ENCODE measurements at regions not wholly inside any gene's neighbourhood (a gene's known extent, or its start where the extent isn't known, plus 50 kb on each side); places are given as distances from the start of the nearest gene placed in this dataset.
A peak's percentile ranks its signal among the peaks of the same experiment; 100 is the strongest.

DNA sequence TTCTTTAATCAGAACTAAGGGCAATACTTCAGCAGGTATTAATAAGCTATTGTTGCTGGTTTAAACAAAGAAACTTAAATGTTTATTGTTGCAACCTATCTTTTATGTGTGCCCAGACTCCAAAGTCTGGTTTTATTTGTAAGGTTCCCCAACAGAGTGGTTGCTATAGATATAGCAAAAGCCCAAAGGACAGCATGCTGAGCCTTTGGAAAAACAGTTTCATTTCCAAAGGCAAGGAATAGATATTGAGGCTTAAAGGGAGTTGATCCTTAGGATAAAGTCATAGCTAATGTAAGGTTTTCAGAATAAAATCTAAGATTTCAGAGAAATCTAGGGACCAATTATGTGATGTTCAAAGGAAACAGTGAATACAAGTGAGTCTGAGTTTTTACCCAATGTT is 413.2 kb upstream of the SLC14A2 start:
- ATAC-seq (ENCODE audit: low FRiP score): no peak
- no peak for DNase-seq
- H3K27ac ChIP-seq (ENCODE audit: low read depth in 1 of 2, low read length in 2 of 2): no peak overlapping the region
- intact Hi-C loops (cut with DNase I): no loop called here
- H3K27me3 ChIP-seq (ENCODE audit: control insufficient read depth in 1 of 2, insufficient read depth in 2 of 2, low read length in 1 of 2): no peaks in the 10 kb centered on the region
- peaks cover 2% of the 10 kb centered on the region for H3K9me3 ChIP-seq (ENCODE audit: control insufficient read depth, low read length)
- H3K4me3 ChIP-seq (ENCODE audit: low read length in 2 of 2): no peak overlapping the region
- peaks cover 0 to 2% of the 10 kb centered on the region in 2 donors for H3K4me1 ChIP-seq (ENCODE audit: control insufficient read depth in 1 of 2, insufficient read depth in 2 of 2, low read length in 2 of 2)
- H3K36me3 ChIP-seq (ENCODE audit: control insufficient read depth in 1 of 2, insufficient read depth in 2 of 2, low read length in 1 of 2): no peaks in the 10 kb centered on the region

DNA sequence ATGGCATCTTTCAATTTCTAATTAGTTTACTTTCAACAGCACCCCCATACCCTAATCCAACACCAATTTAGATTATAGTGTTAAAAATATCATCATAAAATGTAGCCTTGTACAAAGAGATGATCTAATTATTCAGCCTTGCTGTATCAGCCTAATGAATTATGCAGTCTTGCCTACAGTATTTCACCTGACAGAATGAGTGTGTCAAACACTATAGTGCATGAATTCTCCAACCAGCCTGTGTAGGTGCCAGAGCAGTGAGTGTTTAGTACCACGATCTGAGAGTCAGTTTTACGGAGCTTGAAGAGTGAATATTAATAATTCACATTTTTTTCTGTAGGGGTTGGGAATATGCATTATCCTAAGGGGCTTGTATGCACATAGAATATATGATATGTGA is 411.6 kb upstream of the SLC14A2 start:
- Histone ChIP-seq H3K9me3 (ENCODE audit: control insufficient read depth, low read length) (peaks cover 2% of the 10 kb centered on the region), H3K36me3 (ENCODE audit: control insufficient read depth in 1 of 2, insufficient read depth in 2 of 2, low read length in 1 of 2) (no peaks in the 10 kb centered on the region), H3K4me3 (ENCODE audit: low read length in 2 of 2) (no peak overlapping the region), H3K27me3 (ENCODE audit: control insufficient read depth in 1 of 2, insufficient read depth in 2 of 2, low read length in 1 of 2) (no peaks in the 10 kb centered on the region), H3K27ac (ENCODE audit: low read depth in 1 of 2, low read length in 2 of 2) (no peak overlapping the region), H3K4me1 (ENCODE audit: control insufficient read depth in 1 of 2, insufficient read depth in 2 of 2, low read length in 2 of 2) (peaks cover 0 to 2% of the 10 kb centered on the region in 2 donors)
- no peak for DNase-seq
- intact Hi-C loops (cut with DNase I): no loop called here
- 87 to 90% methylated on average over 2 of the region's 2 CpGs for WGBS, 2 donors
- no peak for ATAC-seq (ENCODE audit: low FRiP score)

DNA sequence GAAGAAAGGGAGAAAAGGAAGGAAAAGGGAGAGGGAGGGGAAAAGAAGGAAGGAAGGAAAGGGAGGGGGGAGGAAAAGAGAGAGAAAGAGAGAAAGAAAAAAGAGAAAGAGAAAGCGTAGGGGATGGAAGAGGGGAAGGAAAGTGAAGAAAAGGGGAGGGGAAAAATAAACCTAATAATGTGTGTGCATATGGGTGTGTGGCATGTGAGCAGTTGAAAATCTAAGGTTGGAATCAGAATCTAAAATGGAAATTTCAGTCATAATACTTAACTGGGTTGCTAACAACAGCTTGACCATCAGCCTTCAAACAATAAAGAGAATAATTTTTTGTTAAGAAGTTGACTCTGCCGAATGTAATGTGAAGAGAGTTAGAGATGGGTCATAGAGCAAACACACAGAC is 407.9 kb upstream of the SLC14A2 start:
- DNase-seq: no peak
- H3K27me3 ChIP-seq (ENCODE audit: control insufficient read depth in 1 of 2, insufficient read depth in 2 of 2, low read length in 1 of 2): no peaks in the 10 kb centered on the region
- no peak overlapping the region for H3K4me3 ChIP-seq (ENCODE audit: low read length in 2 of 2)
- no peaks in the 10 kb centered on the region for H3K9me3 ChIP-seq (ENCODE audit: control insufficient read depth, low read length)
- no peak overlapping the region for H3K27ac ChIP-seq (ENCODE audit: low read depth in 1 of 2, low read length in 2 of 2)
- H3K4me1 ChIP-seq (ENCODE audit: control insufficient read depth in 1 of 2, insufficient read depth in 2 of 2, low read length in 2 of 2): peaks cover 0 to 2% of the 10 kb centered on the region in 2 donors
- 85 to 91% methylated on average over 2 of the region's 2 CpGs for WGBS, 2 donors
- no peak for ATAC-seq (ENCODE audit: low FRiP score)
- intact Hi-C loops (cut with DNase I): no loop called here
- no peaks in the 10 kb centered on the region for H3K36me3 ChIP-seq (ENCODE audit: control insufficient read depth in 1 of 2, insufficient read depth in 2 of 2, low read length in 1 of 2)

DNA sequence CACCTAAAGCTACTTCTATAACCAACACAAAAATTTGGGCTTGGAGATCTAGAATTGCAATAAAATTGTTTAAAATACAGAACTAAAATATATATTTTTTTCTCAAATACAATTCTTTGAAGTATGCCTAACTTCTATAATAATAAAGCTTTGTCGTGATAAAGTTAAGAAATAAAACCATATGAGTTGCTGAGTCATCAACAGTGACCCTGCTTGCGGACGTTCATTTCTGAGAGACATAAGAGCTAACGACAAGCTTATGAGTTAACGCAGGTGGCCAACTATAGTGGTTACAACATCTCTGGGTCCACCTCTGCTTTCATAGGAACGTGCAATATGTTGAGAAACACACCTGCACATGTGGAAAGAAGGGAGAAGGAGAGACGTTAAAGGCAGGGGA is 407.1 kb upstream of the SLC14A2 start:
- no peaks in the 10 kb centered on the region for H3K36me3 ChIP-seq (ENCODE audit: control insufficient read depth in 1 of 2, insufficient read depth in 2 of 2, low read length in 1 of 2)
- H3K4me1 ChIP-seq (ENCODE audit: control insufficient read depth in 1 of 2, insufficient read depth in 2 of 2, low read length in 2 of 2): no peaks in the 10 kb centered on the region
- ATAC-seq (ENCODE audit: low FRiP score) (no peak), DNase-seq (no peak)
- H3K27me3 ChIP-seq (ENCODE audit: control insufficient read depth in 1 of 2, insufficient read depth in 2 of 2, low read length in 1 of 2): no peaks in the 10 kb centered on the region
- H3K9me3 ChIP-seq (ENCODE audit: control insufficient read depth, low read length): no peaks in the 10 kb centered on the region
- no peak overlapping the region for H3K4me3 ChIP-seq (ENCODE audit: low read length in 2 of 2)
- WGBS, 2 donors: 83 to 84% methylated on average over 7 of the region's 7 CpGs
- intact Hi-C loops (cut with DNase I): no loop called here
- H3K27ac ChIP-seq (ENCODE audit: low read depth in 1 of 2, low read length in 2 of 2): no peak overlapping the region

DNA sequence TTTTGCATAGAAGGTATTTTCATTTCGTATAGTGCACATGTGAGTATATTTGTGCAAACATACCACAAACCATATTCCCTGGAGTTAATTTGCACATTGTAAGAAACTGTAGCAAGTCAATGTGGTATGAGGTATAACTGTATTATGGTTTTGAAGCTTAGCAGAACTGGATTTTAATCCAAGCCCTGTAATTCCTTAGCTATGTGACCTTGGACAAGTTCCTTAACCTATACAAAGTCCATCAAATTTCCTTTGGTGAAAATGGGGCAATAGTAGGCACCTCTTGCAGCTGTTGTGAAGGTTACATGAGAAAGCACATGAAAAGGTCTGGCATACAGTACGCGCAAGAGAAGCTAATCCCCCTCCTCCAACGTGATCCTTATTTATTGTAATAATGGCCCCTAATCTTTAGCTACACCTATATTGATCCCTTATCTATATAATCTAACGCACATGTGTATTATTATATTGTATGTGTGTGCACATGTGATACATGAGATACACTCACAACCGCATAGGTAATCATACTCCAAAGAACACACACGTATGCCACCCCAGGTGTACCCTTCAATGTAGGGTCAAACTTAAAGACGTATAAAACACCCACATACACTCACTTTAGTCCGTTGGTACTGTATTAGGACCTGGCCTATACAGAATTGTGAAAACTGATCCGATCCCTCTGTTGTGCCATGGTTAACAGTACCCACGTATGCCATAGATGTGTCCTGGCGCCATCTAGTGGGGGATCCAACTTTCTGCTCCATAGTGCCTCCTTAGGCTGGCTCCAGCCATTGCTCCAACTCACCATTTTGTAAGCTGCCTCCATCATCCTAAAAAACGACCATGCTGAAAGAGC is 402.9 kb upstream of the SLC14A2 start:
- DNase-seq: peak; percentile 82 to 88
- intact Hi-C loops (cut with DNase I): loop anchor here (10.0 kb wide), 3 partner anchors 528 to 1088 kb away; partner anchors contain the start of gene SETBP1 (in 1 of the 2)
- H3K4me3 ChIP-seq (ENCODE audit: low read length in 2 of 2): no peak overlapping the region

DNA sequence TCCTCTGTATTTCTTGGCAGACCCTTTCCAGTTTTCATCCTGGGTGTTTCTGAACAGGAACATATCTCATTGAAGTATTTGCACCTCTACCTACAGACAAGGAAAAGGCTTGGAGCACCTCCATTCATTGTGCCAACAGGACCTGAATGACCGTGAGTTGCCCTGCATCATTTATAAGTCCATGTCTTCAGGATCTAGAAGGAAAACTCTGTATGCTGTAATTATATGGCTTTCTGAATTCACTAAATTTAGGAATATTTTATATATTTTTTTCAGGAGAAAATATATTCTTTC is 402.3 kb upstream of the SLC14A2 start:
- DNase-seq (no peak), ATAC-seq (ENCODE audit: low FRiP score) (no peak)
- intact Hi-C loops (cut with DNase I): loop anchor here (10.0 kb wide), 3 partner anchors 528 to 1088 kb away; partner anchors contain the start of gene SETBP1 (in 1 of the 2)
- Histone ChIP-seq H3K27ac (ENCODE audit: low read depth in 1 of 2, low read length in 2 of 2) (no peak overlapping the region), H3K9me3 (ENCODE audit: control insufficient read depth, low read length) (no peaks in the 10 kb centered on the region), H3K4me3 (ENCODE audit: low read length in 2 of 2) (no peak overlapping the region), H3K27me3 (ENCODE audit: control insufficient read depth in 1 of 2, insufficient read depth in 2 of 2, low read length in 1 of 2) (no peaks in the 10 kb centered on the region), H3K4me1 (ENCODE audit: control insufficient read depth in 1 of 2, insufficient read depth in 2 of 2, low read length in 2 of 2) (no peaks in the 10 kb centered on the region), H3K36me3 (ENCODE audit: control insufficient read depth in 1 of 2, insufficient read depth in 2 of 2, low read length in 1 of 2) (no peaks in the 10 kb centered on the region)
- 94 to 97% methylated on average over 1 of the region's 1 CpG for WGBS, 2 donors

More for the DNA sequence above, 402.9 kb upstream of the SLC14A2 start:
- H3K36me3 ChIP-seq (ENCODE audit: control insufficient read depth in 1 of 2, insufficient read depth in 2 of 2, low read length in 1 of 2): no peaks in the 10 kb centered on the region
- no peaks in the 10 kb centered on the region for H3K27me3 ChIP-seq (ENCODE audit: control insufficient read depth in 1 of 2, insufficient read depth in 2 of 2, low read length in 1 of 2)
- no peaks in the 10 kb centered on the region for H3K9me3 ChIP-seq (ENCODE audit: control insufficient read depth, low read length)
- WGBS, 2 donors: 61 to 63% methylated on average over 13 of the region's 13 CpGs
- ATAC-seq (ENCODE audit: low FRiP score): peak; percentile 92
- H3K27ac ChIP-seq (ENCODE audit: low read depth in 1 of 2, low read length in 2 of 2): no peak overlapping the region
- no peaks in the 10 kb centered on the region for H3K4me1 ChIP-seq (ENCODE audit: control insufficient read depth in 1 of 2, insufficient read depth in 2 of 2, low read length in 2 of 2)

DNA sequence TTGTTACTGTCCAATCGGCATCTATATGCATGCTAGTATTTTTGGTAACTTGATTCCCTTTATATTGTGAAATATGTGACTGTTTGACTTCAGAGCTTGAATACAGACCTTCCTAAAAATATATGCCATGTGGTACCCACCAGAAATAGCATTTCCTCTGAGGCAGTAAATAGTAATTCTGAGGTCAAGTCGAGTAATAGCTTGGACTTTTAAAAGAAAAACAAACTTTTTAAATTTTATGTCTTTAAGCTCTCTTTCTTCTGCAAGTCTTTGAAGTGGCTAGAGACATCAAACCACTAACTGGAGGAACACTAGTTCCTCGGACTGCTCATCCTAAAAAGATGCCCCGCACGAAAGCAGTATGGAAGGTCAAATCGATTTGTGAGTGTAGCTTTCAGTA is 396.8 kb upstream of the SLC14A2 start:
- intact Hi-C loops (cut with DNase I): loop anchor here (10.0 kb wide), 3 partner anchors 534 to 1094 kb away; partner anchors contain the start of gene SETBP1 (in 1 of the 2)
- Histone ChIP-seq H3K27ac (ENCODE audit: low read depth in 1 of 2, low read length in 2 of 2) (no peak overlapping the region), H3K9me3 (ENCODE audit: control insufficient read depth, low read length) (no peaks in the 10 kb centered on the region), H3K4me1 (ENCODE audit: control insufficient read depth in 1 of 2, insufficient read depth in 2 of 2, low read length in 2 of 2) (no peaks in the 10 kb centered on the region), H3K36me3 (ENCODE audit: control insufficient read depth in 1 of 2, insufficient read depth in 2 of 2, low read length in 1 of 2) (no peaks in the 10 kb centered on the region), H3K4me3 (ENCODE audit: low read length in 2 of 2) (no peak overlapping the region), H3K27me3 (ENCODE audit: control insufficient read depth in 1 of 2, insufficient read depth in 2 of 2, low read length in 1 of 2) (no peaks in the 10 kb centered on the region)
- ATAC-seq (ENCODE audit: low FRiP score) (no peak), DNase-seq (no peak)
- 69 to 73% methylated on average over 6 of the region's 6 CpGs for WGBS, 2 donors

DNA sequence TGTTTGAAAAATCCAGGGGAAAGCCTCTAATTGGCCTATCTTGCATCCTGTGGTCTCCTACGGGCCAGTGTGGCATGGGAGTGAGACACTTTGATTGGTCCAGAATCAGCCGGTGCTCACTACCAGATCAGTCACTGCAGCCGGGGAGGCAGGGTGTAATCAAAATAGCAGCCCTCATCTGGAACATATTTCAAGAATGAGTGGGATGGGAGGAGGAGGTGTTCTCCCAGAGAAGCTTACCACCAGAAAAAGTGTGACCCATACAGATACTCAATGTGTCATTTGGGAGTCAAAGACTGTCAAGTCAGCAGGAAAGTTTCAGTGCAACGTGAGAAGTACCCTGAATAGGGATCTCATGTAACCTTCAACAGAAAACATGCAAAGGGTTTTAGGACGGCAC is 393.9 kb upstream of the SLC14A2 start:
- no peaks in the 10 kb centered on the region for H3K9me3 ChIP-seq (ENCODE audit: control insufficient read depth, low read length)
- ATAC-seq (ENCODE audit: low FRiP score) (no peak), DNase-seq (no peak)
- intact Hi-C loops (cut with DNase I): no loop called here
- no peak overlapping the region for H3K4me3 ChIP-seq (ENCODE audit: low read length in 2 of 2)
- no peaks in the 10 kb centered on the region for H3K4me1 ChIP-seq (ENCODE audit: control insufficient read depth in 1 of 2, insufficient read depth in 2 of 2, low read length in 2 of 2)
- 62 to 68% methylated on average over 5 of the region's 5 CpGs for WGBS, 2 donors
- no peaks in the 10 kb centered on the region for H3K36me3 ChIP-seq (ENCODE audit: control insufficient read depth in 1 of 2, insufficient read depth in 2 of 2, low read length in 1 of 2)
- H3K27ac ChIP-seq (ENCODE audit: low read depth in 1 of 2, low read length in 2 of 2): no peak overlapping the region
- H3K27me3 ChIP-seq (ENCODE audit: control insufficient read depth in 1 of 2, insufficient read depth in 2 of 2, low read length in 1 of 2): no peaks in the 10 kb centered on the region

DNA sequence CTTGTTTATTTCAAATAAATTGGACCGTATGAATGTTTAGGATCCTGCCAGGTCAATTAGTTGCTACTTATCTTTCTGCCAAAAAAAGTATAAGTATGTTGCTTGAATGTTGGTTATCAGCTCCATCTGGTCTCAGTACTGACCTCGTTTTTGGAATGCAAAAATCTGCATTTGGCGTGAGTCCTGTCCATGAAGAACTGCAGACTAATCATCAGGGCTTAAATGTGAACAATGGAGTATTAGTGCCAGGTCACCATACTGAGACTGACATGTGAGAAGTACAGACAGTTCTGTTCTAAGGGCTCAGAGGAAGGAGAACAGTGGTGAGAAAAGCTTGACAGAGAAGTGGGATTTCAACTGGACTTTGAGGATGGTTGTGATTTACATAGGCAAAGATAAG is 393.1 kb upstream of the SLC14A2 start:
- Histone ChIP-seq H3K4me3 (ENCODE audit: low read length in 2 of 2) (no peak overlapping the region), H3K36me3 (ENCODE audit: control insufficient read depth in 1 of 2, insufficient read depth in 2 of 2, low read length in 1 of 2) (no peaks in the 10 kb centered on the region), H3K4me1 (ENCODE audit: control insufficient read depth in 1 of 2, insufficient read depth in 2 of 2, low read length in 2 of 2) (no peaks in the 10 kb centered on the region), H3K9me3 (ENCODE audit: control insufficient read depth, low read length) (peaks cover 1% of the 10 kb centered on the region), H3K27ac (ENCODE audit: low read depth in 1 of 2, low read length in 2 of 2) (no peak overlapping the region), H3K27me3 (ENCODE audit: control insufficient read depth in 1 of 2, insufficient read depth in 2 of 2, low read length in 1 of 2) (no peaks in the 10 kb centered on the region)
- 21 to 25% methylated on average over 3 of the region's 3 CpGs for WGBS, 2 donors
- ATAC-seq (ENCODE audit: low FRiP score): no peak
- no peak for DNase-seq
- intact Hi-C loops (cut with DNase I): no loop called here

Data from aorta (tissue), 5 donors.